GM12892 (cell line): ENCODE measurements at regions not wholly inside any gene's neighbourhood (a gene's known extent, or its start where the extent isn't known, plus 50 kb on each side); places are given as distances from the start of the nearest gene placed in this dataset.

ENCODE experiments used
- POLR2A ChIP-seq: IDR thresholded peaks from 2 replicates; pipeline ENCODE4 v1.6.1; 2011; ENCODE audit warnings: low read depth, low read length, control low read depth
- POLR2AphosphoS5 ChIP-seq: IDR thresholded peaks from 2 replicates; pipeline ENCODE4 v1.6.1; 2011; ENCODE audit warnings: low read depth, low read length, control low read depth

DNA sequence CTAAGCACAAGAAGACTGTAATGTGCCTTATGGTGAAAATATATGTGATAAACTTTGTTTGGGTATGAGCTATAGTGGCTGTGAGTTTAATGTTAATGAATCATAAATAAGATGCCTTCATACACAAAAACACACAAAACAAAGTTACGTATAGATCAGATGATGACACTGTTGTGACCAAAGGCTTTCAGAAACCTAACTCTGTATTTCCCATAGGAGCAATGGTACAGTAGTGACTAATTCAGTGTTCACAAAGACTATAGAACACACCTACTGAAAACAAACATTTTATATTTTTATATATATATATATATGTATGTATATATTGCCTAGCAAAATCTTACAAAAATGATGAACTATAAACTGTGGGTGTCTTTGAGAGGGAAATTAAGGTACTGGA lies 393.8 kb upstream of the DCN start:
- no peak for TF ChIP-seq POLR2AphosphoS5
- no peak for TF ChIP-seq POLR2A
